HCT116 (cell line): ENCODE measurements at regions not wholly inside any gene's neighbourhood (a gene's known extent, or its start where the extent isn't known, plus 50 kb on each side); places are given as distances from the start of the nearest gene placed in this dataset.

Source experiments
- ATAC-seq: fragments of 200-7000 bp; cut with Tn5 transposase; 2 replicates; pipeline ENCODE4 v1.9.1; 2020; ENCODE audit warnings: mild to moderate bottlenecking, moderate library complexity
- BruUV-seq: library from RNA; stranded (reverse); fragments of 400-500 nt; replicated peaks from 2 replicates; lab custom pipeline; 2021; lab: Mats Ljungman, UMichigan
- CTCF ChIA-PET: fragments of 300-600 bp; sonication (Branson Sonifier 250); formaldehyde crosslinking; loops from one replicate; lab custom pipeline; 2021; ENCODE audit warnings: antibody characterized with exemption; lab: Charles Lee
- POLR2A ChIA-PET: fragments of 300-600, 350-600 bp; sonication (Branson Sonifier 250); formaldehyde crosslinking; loops from one replicate; lab custom pipeline; 2021; ENCODE audit warnings: antibody characterized with exemption; lab: Charles Lee
- RAD21 ChIA-PET, 2 experiments: fragments of 300-600 bp; sonication (Branson Sonifier 250); formaldehyde crosslinking; loops; one replicate each; lab custom pipeline; 2023; ENCODE audit warnings: low total read pairs in 2 of 2; ENCODE audit not compliant: uncharacterized antibody in 2 of 2, unreplicated experiment in 2 of 2, low non-redundant PET in 1 of 2; lab: Charles Lee
- DNase-seq: peaks from one replicate; pipeline ENCODE4 v3.0.0-alpha.2; 2010; ENCODE audit warnings: low read depth, low spot score
- H2AFZ ChIP-seq: fragments of 200-600 bp; shearing (Covaris generic), sonication (generic); 2 replicates; pipeline ENCODE4 v1.6.1; 2017; ENCODE audit warnings: low read depth, mixed run types, mixed read lengths, antibody characterized with exemption, low read length; ENCODE audit not compliant: poor library complexity, severe bottlenecking
- H3K27ac ChIP-seq: 2 replicates; pipeline ENCODE4 v1.5.1; 2012; ENCODE audit warnings: low read depth, low read length
- H3K27me3 ChIP-seq: fragments of 200-600 bp; sonication (generic); 2 replicates; pipeline ENCODE4 v1.6.1; 2016; ENCODE audit warnings: mixed run types, low read length, mixed read lengths; ENCODE audit not compliant: insufficient read depth
- H3K36me3 ChIP-seq, 2 experiments: fragments of 200-500 bp in 1 of 2; fragments of 200-600 bp in 1 of 2; sonication (Bioruptor generic) in 1 of 2; sonication (generic) in 1 of 2; 2 replicates each; pipeline versions ENCODE4 v1.5.1 to v1.6.1; 2014 to 2016; ENCODE audit warnings: low read length in 2 of 2, inconsistent platforms in 1 of 2, mixed read lengths in 1 of 2, mixed run types in 1 of 2; ENCODE audit not compliant: insufficient read depth in 2 of 2, control insufficient read depth in 1 of 2
- H3K4me1 ChIP-seq, 2 experiments: fragments of 200-600 bp in 1 of 2; sonication (generic) in 1 of 2; 2 replicates each; pipeline versions ENCODE4 v1.5.1 to v1.6.1; 2012 to 2017; ENCODE audit warnings: low read length in 2 of 2, inconsistent platforms in 1 of 2, mild to moderate bottlenecking in 1 of 2, mixed read lengths in 1 of 2, mixed run types in 1 of 2, moderate library complexity in 1 of 2; ENCODE audit not compliant: insufficient read depth in 2 of 2, control insufficient read depth in 1 of 2
- H3K4me2 ChIP-seq: fragments of 200-600 bp; sonication (generic); 2 replicates; pipeline ENCODE4 v1.6.1; 2017; ENCODE audit warnings: mixed run types, low read length, mixed read lengths
- H3K4me3 ChIP-seq, 2 experiments: fragments of 200-600 bp in 1 of 2; sonication (generic) in 1 of 2; replicated peaks in 1 of 2; 2 replicates each; pipeline ENCODE4 v1.5.1; 2011 to 2016; ENCODE audit warnings: low read length in 2 of 2, control low read depth in 1 of 2, low read depth in 1 of 2, mild to moderate bottlenecking in 1 of 2, mixed read lengths in 1 of 2, mixed run types in 1 of 2
- H3K79me2 ChIP-seq: fragments of 200-600 bp; sonication (generic); 2 replicates; pipeline ENCODE4 v1.6.1; 2017; ENCODE audit warnings: mild to moderate bottlenecking, mixed run types, low read length, moderate library complexity, mixed read lengths; ENCODE audit not compliant: insufficient read depth
- H3K9ac ChIP-seq: fragments of 200-600 bp; sonication (generic); 2 replicates; pipeline ENCODE4 v1.6.1; 2016; ENCODE audit warnings: low read length, mixed read lengths
- H3K9me2 ChIP-seq: fragments of 200-600 bp; sonication (generic), shearing (Covaris generic); 2 replicates; pipeline ENCODE4 v1.6.1; 2017; ENCODE audit warnings: mixed run types, mild to moderate bottlenecking, moderate library complexity; ENCODE audit not compliant: insufficient read depth
- H3K9me3 ChIP-seq, 2 experiments: fragments of 200-500 bp in 1 of 2; fragments of 200-600 bp in 1 of 2; sonication (Bioruptor generic) in 1 of 2; sonication (generic) in 1 of 2; 2 replicates each; pipeline ENCODE4 v1.6.1; 2014 to 2017; ENCODE audit warnings: low read length in 2 of 2, mixed read lengths in 2 of 2, inconsistent platforms in 1 of 2, low read depth in 1 of 2, mild to moderate bottlenecking in 1 of 2, mixed run types in 1 of 2, moderate library complexity in 1 of 2; ENCODE audit not compliant: control insufficient read depth in 1 of 2, insufficient read depth in 1 of 2
- H4K20me1 ChIP-seq: fragments of 200-600 bp; sonication (generic), shearing (Covaris generic); 2 replicates; pipeline ENCODE4 v1.6.1; 2017; ENCODE audit warnings: mixed run types, mild to moderate bottlenecking, moderate library complexity; ENCODE audit not compliant: insufficient read depth
- ATF3 ChIP-seq: IDR thresholded peaks from 2 replicates; pipeline ENCODE4 v1.6.1; 2012
- CBX3 ChIP-seq: IDR thresholded peaks from 2 replicates; pipeline ENCODE4 v1.6.1; 2012; ENCODE audit warnings: low read depth
- CEBPB ChIP-seq: IDR thresholded peaks from 2 replicates; pipeline ENCODE4 v1.6.1; 2012; ENCODE audit warnings: low read depth
- CTCF ChIP-seq, 3 experiments: fragments of 200-600 bp in 1 of 3; sonication (generic) in 1 of 3; IDR thresholded peaks in 2 of 3; conservative IDR thresholded peaks in 1 of 3; 2 replicates each; pipeline ENCODE4 v1.5.1; 2012 to 2017; ENCODE audit warnings: low read depth in 2 of 3, low read length in 2 of 3, antibody characterized with exemption in 1 of 3, borderline replicate concordance in 1 of 3, control low read depth in 1 of 3, mild to moderate bottlenecking in 1 of 3, mixed read lengths in 1 of 3, mixed run types in 1 of 3, moderate library complexity in 1 of 3; ENCODE audit not compliant: insufficient read depth in 1 of 3
- EGR1 ChIP-seq: IDR thresholded peaks from 2 replicates; pipeline ENCODE4 v1.6.1; 2012; ENCODE audit warnings: low read depth
- ELF1 ChIP-seq: IDR thresholded peaks from 2 replicates; pipeline ENCODE4 v1.6.1; 2012; ENCODE audit warnings: low read depth, borderline replicate concordance
- EZH2 ChIP-seq: fragments of 200-600 bp; sonication (generic); IDR thresholded peaks from 2 replicates; pipeline ENCODE4 v1.6.1; 2017; ENCODE audit warnings: antibody characterized with exemption, mixed run types
- EZH2phosphoT487 ChIP-seq: fragments of 200-600 bp; IDR thresholded peaks from 2 replicates; pipeline ENCODE4 v1.6.1; 2018; ENCODE audit warnings: antibody characterized with exemption, borderline replicate concordance
- FOSL1 ChIP-seq: IDR thresholded peaks from 2 replicates; pipeline ENCODE4 v1.6.1; 2012; ENCODE audit warnings: low read depth
- POLR2A ChIP-seq: IDR thresholded peaks from 2 replicates; pipeline ENCODE4 v1.7.0; 2011; ENCODE audit warnings: borderline replicate concordance; ENCODE audit not compliant: insufficient read depth, insufficient read length; ENCODE audit errors: extremely low read depth
- POLR2AphosphoS5 ChIP-seq: IDR thresholded peaks from 2 replicates; pipeline ENCODE4 v1.6.1; 2011; ENCODE audit warnings: mild to moderate bottlenecking, low read depth, low read length, moderate library complexity
- SRF ChIP-seq: IDR thresholded peaks from 2 replicates; pipeline ENCODE4 v1.6.1; 2012; ENCODE audit warnings: low read depth
- TCF7L2 ChIP-seq: IDR thresholded peaks from 2 replicates; pipeline ENCODE4 v1.7.0; 2011; ENCODE audit warnings: borderline replicate concordance, inconsistent platforms; ENCODE audit not compliant: insufficient read depth, insufficient read length; ENCODE audit errors: extremely low read depth
- YY1 ChIP-seq: IDR thresholded peaks from 2 replicates; pipeline ENCODE4 v1.6.1; 2011; ENCODE audit warnings: low read length, low read depth, moderate library complexity, mild to moderate bottlenecking; ENCODE audit not compliant: insufficient replicate concordance; ENCODE audit errors: extremely low read depth
- ZBTB33 ChIP-seq: IDR thresholded peaks from 2 replicates; pipeline ENCODE4 v1.6.1; 2011; ENCODE audit warnings: mild to moderate bottlenecking, low read length, moderate library complexity; ENCODE audit not compliant: insufficient replicate concordance; ENCODE audit errors: extremely low read depth
- ZNF274 ChIP-seq: fragments of 200-500 bp; sonication (Bioruptor generic); IDR thresholded peaks from 2 replicates; pipeline ENCODE4 v1.6.1; 2014; ENCODE audit warnings: mild to moderate bottlenecking, low read depth, low read length, inconsistent platforms
- intact Hi-C: fragments of 100-400 bp; cut with micrococcal nuclease; formaldehyde crosslinking; loops from 2 replicates; pipeline ENCODE4 v1.10.0; 2022

- Histone ChIP-seq H3K9ac (no peak overlapping the region), H3K9me2 (no peaks in the 10 kb centered on the region), H3K36me3 (no peaks in the 10 kb centered on the region), H3K27me3 (no peaks in the 10 kb centered on the region), H3K79me2 (no peaks in the 10 kb centered on the region), H3K27ac (no peak overlapping the region), H3K9me3 (no peaks in the 10 kb centered on the region), H3K4me3 (no peak overlapping the region), H2AFZ (no peak overlapping the region), H3K4me2 (no peak overlapping the region), H4K20me1 (no peaks in the 10 kb centered on the region), H3K4me1 (no peaks in the 10 kb centered on the region)
- ATAC-seq (no peak), DNase-seq (no peak)
- TF ChIP-seq YY1 (no peak), EGR1 (no peak), ATF3 (no peak), EZH2 (no peak), TCF7L2 (no peak), POLR2A (no peak), CEBPB (no peak), FOSL1 (no peak), CBX3 (no peak), ZNF274 (no peak), EZH2phosphoT487 (no peak), ZBTB33 (no peak), POLR2AphosphoS5 (no peak), SRF (no peak), CTCF (IDR thresholded peaks at IDR 0.05 in 2 of 3, conservative IDR thresholded peaks at IDR 0.05 in 1 of 3; ENCODE audit: borderline replicate concordance in 1 of 3, insufficient read depth in 1 of 3, low read depth in 2 of 3, low read length in 2 of 3) (no peak), ELF1 (no peak)
- ChIA-PET RAD21 (no interaction called here), CTCF (no interaction called here), POLR2A (no interaction called here)
- BruUV-seq: no TSS peak
- intact Hi-C loops: no loop called here
Observed at GRCh38 chr5:143516249-143516648, 112.8 kb upstream of the NR3C1 start.
